Right renal cortex interstitium (tissue), 3 donors: ENCODE measurements at regions not wholly inside any gene's neighbourhood (a gene's known extent, or its start where the extent isn't known, plus 50 kb on each side); places are given as distances from the start of the nearest gene placed in this dataset.
"Not testable (repeated sequence)": the region's sequence is repeated elsewhere in the genome, so short reads cannot be mapped to it uniquely, and the experiment has no call there.

Experiments used
- DNase-seq, 3 donors: peaks; one replicate each; pipeline ENCODE4 v3.0.0-alpha.2; 2013; ENCODE audit warnings: low read depth in 3 of 3, low spot score in 2 of 3

GRCh38 chr3:176873261-176873660, 324.0 kb downstream of the TBL1XR1 start:
- no peak for DNase-seq

- DNase-seq: peak; percentile 24 to 42 (median 27)
These were observed 324.5 kb downstream of the TBL1XR1 start for GRCh38 chr3:176872771-176873209.

GRCh38 chr3:176870451-176870850, 326.8 kb downstream of the TBL1XR1 start:
- DNase-seq: no peak

GRCh38 chr3:176867681-176868663, 329.3 kb downstream of the TBL1XR1 start:
- DNase-seq: no peak

- no peak for DNase-seq
These were observed 336.1 kb downstream of the TBL1XR1 start for GRCh38 chr3:176861137-176861536.

GRCh38 chr3:176856721-176857120, 340.6 kb downstream of the TBL1XR1 start:
- DNase-seq: no peak

- DNase-seq: no peak
These were observed 341.3 kb downstream of the TBL1XR1 start for GRCh38 chr3:176855901-176856486.

- no peak for DNase-seq
These were observed 342.1 kb downstream of the TBL1XR1 start for GRCh38 chr3:176855213-176855612.

GRCh38 chr3:176850498-176850897, 346.8 kb downstream of the TBL1XR1 start:
- DNase-seq: no peak

GRCh38 chr3:176848431-176849214, 348.7 kb downstream of the TBL1XR1 start:
- no peak for DNase-seq

GRCh38 chr3:176842914-176843313, 354.4 kb downstream of the TBL1XR1 start:
- no peak for DNase-seq

- DNase-seq: no peak
These were observed 356.5 kb downstream of the TBL1XR1 start for GRCh38 chr3:176840641-176841286.

- no peak for DNase-seq
These were observed 357.4 kb downstream of the TBL1XR1 start for GRCh38 chr3:176839901-176840300.

GRCh38 chr3:176839466-176839865, 357.8 kb downstream of the TBL1XR1 start:
- DNase-seq: no peak

GRCh38 chr3:176827244-176827643, 370.0 kb downstream of the TBL1XR1 start:
- not testable (repeated sequence) for DNase-seq

GRCh38 chr3:176824811-176825210, 372.5 kb downstream of the TBL1XR1 start:
- no peak for DNase-seq

- DNase-seq: no peak
These were observed 376.5 kb downstream of the TBL1XR1 start for GRCh38 chr3:176820764-176821163.

GRCh38 chr3:176816937-176817336, 380.3 kb downstream of the TBL1XR1 start:
- no peak for DNase-seq

- peak; percentile 5 to 49 (median 34) for DNase-seq
These were observed 383.0 kb downstream of the TBL1XR1 start for GRCh38 chr3:176814285-176814684.

GRCh38 chr3:176807938-176808337, 389.3 kb downstream of the TBL1XR1 start:
- no peak for DNase-seq

- DNase-seq: no peak
These were observed 397.6 kb downstream of the TBL1XR1 start for GRCh38 chr3:176799675-176800074.
